H9 (cell line): ENCODE measurements at regions not wholly inside any gene's neighbourhood (a gene's known extent, or its start where the extent isn't known, plus 50 kb on each side); places are given as distances from the start of the nearest gene placed in this dataset.

Experiments used
- DNase-seq: peaks from one replicate; pipeline ENCODE4 v3.0.0-alpha.2; 2017
- H2AFZ ChIP-seq: one replicate; pipeline ENCODE4 v1.6.1; 2013; ENCODE audit warnings: mild to moderate bottlenecking, low read length, control low read depth, moderate library complexity
- H2AK5ac ChIP-seq: 2 replicates; pipeline ENCODE4 v1.6.1; 2013; ENCODE audit warnings: low read length, control low read depth, mixed read lengths; ENCODE audit not compliant: insufficient read length
- H2BK120ac ChIP-seq: one replicate; pipeline ENCODE4 v1.6.1; 2013; ENCODE audit warnings: low read depth, mild to moderate bottlenecking, low read length, control low read depth, inconsistent platforms; ENCODE audit not compliant: poor library complexity, severe bottlenecking
- H2BK12ac ChIP-seq: 2 replicates; pipeline ENCODE4 v1.6.1; 2013; ENCODE audit warnings: low read length, control low read depth, mixed read lengths, low read depth; ENCODE audit not compliant: insufficient read length
- H2BK15ac ChIP-seq: 2 replicates; pipeline ENCODE4 v1.6.1; 2013; ENCODE audit warnings: low read depth, low read length, control low read depth
- H2BK20ac ChIP-seq: one replicate; pipeline ENCODE4 v1.6.1; 2013; ENCODE audit warnings: low read depth, mild to moderate bottlenecking, low read length, control low read depth, inconsistent platforms; ENCODE audit not compliant: poor library complexity, severe bottlenecking
- H2BK5ac ChIP-seq: 2 replicates; pipeline ENCODE4 v1.6.1; 2013; ENCODE audit warnings: low read length, control low read depth, mixed read lengths; ENCODE audit not compliant: insufficient read length
- H3K14ac ChIP-seq: 2 replicates; pipeline ENCODE4 v1.6.1; 2013; ENCODE audit warnings: low read length, control low read depth; ENCODE audit not compliant: insufficient read depth
- H3K18ac ChIP-seq: 2 replicates; pipeline ENCODE4 v1.6.1; 2013; ENCODE audit warnings: low read depth, mild to moderate bottlenecking, mixed read lengths, low read length, control low read depth; ENCODE audit not compliant: insufficient read length
- H3K23ac ChIP-seq: 2 replicates; pipeline ENCODE4 v1.6.1; 2013; ENCODE audit warnings: low read length, control low read depth, mixed read lengths, low read depth; ENCODE audit not compliant: insufficient read length
- H3K23me2 ChIP-seq: 2 replicates; pipeline ENCODE4 v1.6.1; 2013; ENCODE audit warnings: low read depth, mild to moderate bottlenecking, mixed read lengths, low read length, control low read depth; ENCODE audit not compliant: insufficient read length, poor library complexity, severe bottlenecking
- H3K27ac ChIP-seq: 2 replicates; pipeline ENCODE4 v1.5.1; 2013; ENCODE audit warnings: low read length, control low read depth, mixed read lengths, low read depth; ENCODE audit not compliant: insufficient read length
- H3K27me3 ChIP-seq: 2 replicates; pipeline ENCODE4 v1.6.1; 2013; ENCODE audit warnings: low read length, control low read depth, inconsistent platforms; ENCODE audit not compliant: insufficient read depth
- H3K4ac ChIP-seq: 2 replicates; pipeline ENCODE4 v1.6.1; 2013; ENCODE audit warnings: low read depth, mild to moderate bottlenecking, control low read depth, inconsistent platforms, low read length, moderate library complexity
- H3K4me1 ChIP-seq: 2 replicates; pipeline ENCODE4 v1.6.1; 2013; ENCODE audit warnings: low read length, control low read depth, inconsistent platforms; ENCODE audit not compliant: insufficient read depth
- H3K4me2 ChIP-seq: 2 replicates; pipeline ENCODE4 v1.6.1; 2013; ENCODE audit warnings: low read length, control low read depth, mixed read lengths; ENCODE audit not compliant: insufficient read length, insufficient read depth
- H3K56ac ChIP-seq: 2 replicates; pipeline ENCODE4 v1.6.1; 2013; ENCODE audit warnings: low read depth, mild to moderate bottlenecking, mixed read lengths, low read length, control low read depth; ENCODE audit not compliant: insufficient read length
- H3K79me1 ChIP-seq: 2 replicates; pipeline ENCODE4 v1.6.1; 2013; ENCODE audit warnings: low read depth, mild to moderate bottlenecking, moderate library complexity, low read length, control low read depth, inconsistent platforms; ENCODE audit not compliant: insufficient read depth, poor library complexity, severe bottlenecking
- H3K79me2 ChIP-seq: 2 replicates; pipeline ENCODE4 v1.6.1; 2013; ENCODE audit warnings: low read length, control low read depth, inconsistent platforms; ENCODE audit not compliant: insufficient read depth
- H3K9ac ChIP-seq: 2 replicates; pipeline ENCODE4 v1.6.1; 2013; ENCODE audit warnings: low read length, control low read depth, mixed read lengths; ENCODE audit not compliant: insufficient read length; ENCODE audit errors: extremely low read depth
- H3K9me3 ChIP-seq: one replicate; pipeline ENCODE4 v1.6.1; 2013; ENCODE audit warnings: low read depth, low read length, inconsistent platforms; ENCODE audit not compliant: control insufficient read depth
- H3T11ph ChIP-seq: one replicate; pipeline ENCODE4 v1.6.1; 2013; ENCODE audit warnings: mild to moderate bottlenecking, low read length, control low read depth, inconsistent platforms
- H4K20me1 ChIP-seq: one replicate; pipeline ENCODE4 v1.6.1; 2013; ENCODE audit not compliant: control insufficient read depth, insufficient read length, insufficient read depth
- H4K5ac ChIP-seq: 2 replicates; pipeline ENCODE4 v1.6.1; 2013; ENCODE audit warnings: low read depth, mild to moderate bottlenecking, mixed read lengths, low read length, control low read depth; ENCODE audit not compliant: insufficient read length
- H4K8ac ChIP-seq: replicated peaks from 2 replicates; pipeline ENCODE4 v1.6.1; 2013; ENCODE audit warnings: low read length, control low read depth, mixed read lengths, low read depth; ENCODE audit not compliant: insufficient read length
- H4K91ac ChIP-seq: 2 replicates; pipeline ENCODE4 v1.6.1; 2013; ENCODE audit warnings: low read depth, mild to moderate bottlenecking, moderate library complexity, mixed read lengths, low read length, control low read depth; ENCODE audit not compliant: insufficient read length
- H3K27ac Mint-ChIP-seq, 3 experiments: 2 replicates in 2 of 3; 3 replicates in 1 of 3; pipeline ENCODE4 v1.8.0; 2020 to 2021; ENCODE audit warnings: mixed read lengths in 3 of 3, mild to moderate bottlenecking in 1 of 3, moderate library complexity in 1 of 3
- H3K27me3 Mint-ChIP-seq: 2 replicates; pipeline ENCODE4 v1.8.0; 2021; ENCODE audit warnings: low read depth, mild to moderate bottlenecking, moderate library complexity, mixed read lengths
- H3K36me3 Mint-ChIP-seq, 3 experiments: 2 replicates in 2 of 3; 3 replicates in 1 of 3; pipeline ENCODE4 v1.8.0; 2020 to 2021; ENCODE audit warnings: low read depth in 3 of 3, mixed read lengths in 3 of 3; ENCODE audit not compliant: insufficient read depth in 1 of 3
- H3K4me1 Mint-ChIP-seq, 2 experiments: 2 replicates each; pipeline ENCODE4 v1.8.0; 2020; ENCODE audit warnings: mixed read lengths in 2 of 2
- H3K4me3 Mint-ChIP-seq, 2 experiments: 2 replicates in 1 of 2; 3 replicates in 1 of 2; pipeline ENCODE4 v1.8.0; 2020 to 2021; ENCODE audit warnings: mild to moderate bottlenecking in 2 of 2, mixed read lengths in 2 of 2, moderate library complexity in 1 of 2
- H3K9me3 Mint-ChIP-seq, 2 experiments: 2 replicates in 1 of 2; 3 replicates in 1 of 2; pipeline ENCODE4 v1.8.0; 2020; ENCODE audit warnings: mild to moderate bottlenecking in 2 of 2, mixed read lengths in 2 of 2, moderate library complexity in 1 of 2
- WGBS: extraction: QIAGEN DNeasy Blood & Tissue Kit; methylation state at CpG from one replicate; pipeline ENCODE4 v1.1.7; 2013; ENCODE audit warnings: missing lambda C conversion rate, low lambda C conversion rate, mixed read lengths; ENCODE audit not compliant: insufficient read length; ENCODE audit errors: extremely low coverage; 5-methylcytosine and 5-hydroxymethylcytosine counted together
- TF ChIP-seq, protein P1 (sequence below): fragments of 200-600 bp; sonication (generic); conservative IDR thresholded peaks from 3 replicates; pipeline ENCODE4 v1.8.0; 2021; ENCODE audit warnings: antibody characterized with exemption, mild to moderate bottlenecking

DNA sequence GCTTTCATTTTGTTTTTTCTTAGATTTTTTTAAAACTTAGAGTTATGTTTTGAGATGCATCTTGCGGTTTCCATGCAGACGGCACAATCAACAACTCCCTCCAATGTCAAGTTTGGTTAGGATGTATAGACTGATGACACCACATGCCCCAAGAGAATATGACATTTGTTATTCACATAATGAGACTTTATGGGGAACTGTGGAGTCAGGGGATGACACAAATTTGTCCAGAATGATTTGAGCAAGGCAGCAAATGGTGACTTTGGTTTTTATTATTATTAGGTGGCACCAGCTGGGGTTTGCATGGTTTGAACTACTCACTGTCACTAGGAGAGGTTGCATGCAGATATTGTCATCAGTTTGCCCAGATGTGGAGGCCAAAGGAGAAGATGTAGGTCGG is 461.8 kb upstream of the PRKX start:
- no CpG with 5 or more reads among the region's 3 CpGs for WGBS
- no peak overlapping the region for H4K5ac ChIP-seq
- H3K56ac ChIP-seq: no peak overlapping the region
- H3K4ac ChIP-seq: no peak overlapping the region
- H3K9me3 Mint-ChIP-seq: peaks cover 17 to 29% of the 10 kb centered on the region in 2 experiments; a peak in 4 of 5 replicates
- H3K27me3 Mint-ChIP-seq: no peaks in the 10 kb centered on the region
- TF ChIP-seq, protein P1, sequence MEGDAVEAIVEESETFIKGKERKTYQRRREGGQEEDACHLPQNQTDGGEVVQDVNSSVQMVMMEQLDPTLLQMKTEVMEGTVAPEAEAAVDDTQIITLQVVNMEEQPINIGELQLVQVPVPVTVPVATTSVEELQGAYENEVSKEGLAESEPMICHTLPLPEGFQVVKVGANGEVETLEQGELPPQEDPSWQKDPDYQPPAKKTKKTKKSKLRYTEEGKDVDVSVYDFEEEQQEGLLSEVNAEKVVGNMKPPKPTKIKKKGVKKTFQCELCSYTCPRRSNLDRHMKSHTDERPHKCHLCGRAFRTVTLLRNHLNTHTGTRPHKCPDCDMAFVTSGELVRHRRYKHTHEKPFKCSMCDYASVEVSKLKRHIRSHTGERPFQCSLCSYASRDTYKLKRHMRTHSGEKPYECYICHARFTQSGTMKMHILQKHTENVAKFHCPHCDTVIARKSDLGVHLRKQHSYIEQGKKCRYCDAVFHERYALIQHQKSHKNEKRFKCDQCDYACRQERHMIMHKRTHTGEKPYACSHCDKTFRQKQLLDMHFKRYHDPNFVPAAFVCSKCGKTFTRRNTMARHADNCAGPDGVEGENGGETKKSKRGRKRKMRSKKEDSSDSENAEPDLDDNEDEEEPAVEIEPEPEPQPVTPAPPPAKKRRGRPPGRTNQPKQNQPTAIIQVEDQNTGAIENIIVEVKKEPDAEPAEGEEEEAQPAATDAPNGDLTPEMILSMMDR: no peak
- H2BK12ac ChIP-seq: no peak overlapping the region
- H4K20me1 ChIP-seq: no peaks in the 10 kb centered on the region
- no peak overlapping the region for H3K27ac ChIP-seq
- H3K18ac ChIP-seq: no peak overlapping the region
- no peak overlapping the region for H3K9ac ChIP-seq
- H3K79me1 ChIP-seq: no peaks in the 10 kb centered on the region
- H2BK15ac ChIP-seq: no peak overlapping the region
- H3T11ph ChIP-seq: no peak overlapping the region
- peaks cover 10% of the 10 kb centered on the region for H3K9me3 ChIP-seq
- H3K79me2 ChIP-seq: no peaks in the 10 kb centered on the region
- H2BK5ac ChIP-seq: no peak overlapping the region
- no peaks in the 10 kb centered on the region for H3K27me3 ChIP-seq
- H3K27ac Mint-ChIP-seq: no peak overlapping the region
- no peak overlapping the region for H3K4me3 Mint-ChIP-seq
- peaks cover 8% of the 10 kb centered on the region in 2 experiments; a peak in 3 of 4 replicates for H3K4me1 Mint-ChIP-seq
- DNase-seq: no peak
- H4K8ac ChIP-seq: no peak overlapping the region
- H3K36me3 Mint-ChIP-seq: peaks cover 0 to 15% (median 5%) of the 10 kb centered on the region in 3 experiments; a peak in 2 of 7 replicates
- H3K4me1 ChIP-seq: no peaks in the 10 kb centered on the region
- no peaks in the 10 kb centered on the region for H3K23me2 ChIP-seq
- no peak overlapping the region for H2BK20ac ChIP-seq
- H3K4me2 ChIP-seq: no peak overlapping the region
- H2AK5ac ChIP-seq: no peak overlapping the region
- H4K91ac ChIP-seq: no peak overlapping the region
- H3K23ac ChIP-seq: no peak overlapping the region
- no peak overlapping the region for H2BK120ac ChIP-seq
- H3K14ac ChIP-seq: no peak overlapping the region
- H2AFZ ChIP-seq: no peak overlapping the region
